UCSD-AML1 (cell line): ENCODE measurements at regions not wholly inside any gene's neighbourhood (a gene's known extent, or its start where the extent isn't known, plus 50 kb on each side); places are given as distances from the start of the nearest gene placed in this dataset.
"Not testable (repeated sequence)": the region's sequence is repeated elsewhere in the genome, so short reads cannot be mapped to it uniquely, and the experiment has no call there.

ENCODE experiments used
- DNase-seq: peaks from one replicate; lab custom pipeline; 2025; ENCODE audit not compliant: unreplicated experiment; lab: John Stamatoyannopoulos, UW

DNA sequence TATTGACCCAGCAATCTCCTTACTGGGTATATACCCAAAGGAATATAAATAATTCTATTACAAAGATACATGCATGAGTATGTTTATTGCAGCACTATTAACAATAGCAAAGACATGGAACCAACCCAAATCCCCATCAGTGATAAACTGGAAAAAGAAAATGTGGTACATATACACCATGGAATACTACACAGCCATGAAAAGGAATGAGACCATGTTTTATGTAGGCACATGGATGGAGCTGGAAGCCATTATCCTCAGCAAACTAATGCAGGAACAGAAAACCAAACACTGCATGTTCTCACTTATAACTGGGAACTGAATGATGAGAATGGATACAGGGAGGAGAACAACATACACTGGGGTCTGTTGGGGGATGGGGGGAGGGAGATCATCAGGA is 489.7 kb upstream of the KLF6 start:
- not testable (repeated sequence) for DNase-seq

DNA sequence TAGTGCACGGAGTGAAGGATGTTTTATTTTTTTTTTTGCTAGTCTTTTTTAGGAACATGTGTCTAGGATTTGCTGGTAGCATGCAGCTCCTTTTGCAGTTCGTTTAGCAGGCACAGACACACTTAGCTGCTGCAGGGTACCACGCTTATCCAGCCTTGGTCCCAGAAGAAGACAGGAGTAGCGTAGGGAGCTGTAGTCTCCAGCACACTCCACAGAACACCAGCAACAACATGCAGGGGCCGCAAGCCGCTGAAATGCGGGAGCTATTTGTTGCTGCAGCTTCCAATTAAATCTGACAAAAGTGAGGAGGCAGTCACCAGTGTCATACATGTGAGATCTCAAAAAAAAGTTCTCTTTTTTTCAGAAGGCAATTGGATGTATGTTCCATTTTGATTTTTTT is 486.2 kb upstream of the KLF6 start:
- no peak for DNase-seq

DNA sequence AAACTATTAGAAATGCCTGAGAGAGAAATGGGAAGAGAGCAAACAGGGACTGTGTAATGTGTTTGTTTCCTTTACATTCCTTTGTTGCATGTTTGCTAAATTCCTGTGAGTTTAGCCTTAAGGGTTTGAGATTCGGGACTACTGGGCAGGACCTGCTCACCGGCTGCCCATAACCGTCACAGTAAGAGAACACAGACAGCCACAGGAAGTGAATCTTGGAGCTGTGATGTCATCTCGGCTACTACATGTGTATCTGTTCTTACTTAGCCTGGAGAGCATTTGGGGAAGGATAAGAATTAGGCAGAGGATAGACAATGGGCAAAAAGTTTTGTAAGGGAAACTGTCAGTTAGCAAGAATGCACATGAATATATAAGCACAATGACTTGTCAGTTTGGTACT is 485.1 kb upstream of the KLF6 start:
- no peak for DNase-seq

DNA sequence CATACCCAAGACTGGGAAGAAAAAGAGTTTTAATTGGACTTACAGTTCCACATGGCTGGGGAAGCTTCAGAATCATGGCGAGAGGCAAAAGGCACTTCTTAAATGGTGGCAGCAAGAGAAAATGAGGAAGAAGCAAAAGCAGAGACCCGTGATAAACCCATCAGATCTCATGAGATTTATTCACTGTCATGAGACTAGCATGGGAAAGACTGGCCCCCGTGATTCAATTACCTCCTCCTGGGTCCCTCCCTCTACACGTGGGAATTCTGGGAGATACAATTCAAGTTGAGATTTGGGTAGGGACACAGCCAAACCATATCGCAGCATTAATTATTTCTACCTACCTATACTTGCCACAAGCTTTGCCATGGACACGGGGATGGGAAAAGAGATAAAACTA is 483.5 kb upstream of the KLF6 start:
- not testable (repeated sequence) for DNase-seq

DNA sequence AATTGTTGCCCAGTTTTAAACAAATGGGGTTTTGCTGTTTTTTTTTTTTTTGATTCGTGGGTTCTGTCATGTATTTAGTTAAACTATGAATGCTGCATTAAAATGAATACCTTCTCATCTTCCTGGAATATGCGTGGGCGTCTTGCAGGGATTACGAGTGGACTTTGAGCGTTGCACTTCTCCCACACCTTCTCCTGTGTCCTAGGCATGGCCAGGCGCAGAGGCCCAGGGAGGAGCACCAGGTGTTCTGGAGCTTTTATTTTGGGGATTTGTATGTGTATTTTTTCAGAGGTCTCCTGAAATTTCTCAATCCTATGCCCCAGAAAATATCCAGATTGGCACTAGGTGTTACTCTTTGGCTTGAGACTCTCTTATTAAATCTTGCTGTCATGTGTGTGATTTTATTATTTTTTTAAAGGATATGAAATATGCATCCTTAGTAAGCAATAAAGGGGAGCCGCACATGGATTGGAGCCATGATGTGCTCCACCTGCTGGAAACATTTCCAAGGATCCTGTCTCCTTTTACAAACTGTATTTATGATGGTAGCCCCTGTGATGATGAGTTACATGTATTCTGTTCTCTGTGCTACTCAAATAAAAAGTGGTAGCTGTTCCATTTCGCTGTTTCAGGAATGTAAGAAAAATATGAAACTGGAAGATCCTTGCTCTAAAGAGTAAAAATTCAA is 482.2 kb upstream of the KLF6 start:
- DNase-seq = no peak

DNA sequence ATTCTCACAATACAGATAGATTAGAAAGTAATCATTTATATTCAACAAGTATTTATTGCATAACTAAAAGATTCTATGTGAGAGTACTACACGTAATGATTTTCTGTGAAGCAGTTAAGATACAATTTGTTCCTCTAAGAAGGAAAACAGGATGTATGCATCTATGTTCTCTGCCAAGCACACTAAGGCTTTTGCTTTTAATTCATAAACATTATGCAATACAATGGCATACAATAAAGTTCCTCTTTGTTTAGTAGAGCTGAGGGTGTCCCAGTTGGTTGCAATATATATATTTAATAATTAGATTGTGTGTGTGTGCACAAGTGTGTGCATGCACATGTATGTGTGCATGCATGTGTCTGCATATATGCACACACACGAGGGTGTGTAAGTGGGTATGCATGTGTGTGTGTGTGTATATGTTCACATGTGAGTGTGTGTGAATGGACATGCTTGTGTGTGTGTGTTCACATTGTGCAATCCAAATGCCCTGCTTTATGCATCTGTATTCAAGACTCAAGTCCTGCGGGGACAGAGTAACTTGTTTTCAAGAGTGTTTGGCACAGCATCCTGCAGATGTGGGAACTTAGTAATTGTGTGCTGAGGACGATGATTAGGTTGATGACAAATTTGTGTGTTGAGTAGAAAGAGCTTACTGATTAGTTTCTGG is 481.5 kb upstream of the KLF6 start:
- DNase-seq = no peak

DNA sequence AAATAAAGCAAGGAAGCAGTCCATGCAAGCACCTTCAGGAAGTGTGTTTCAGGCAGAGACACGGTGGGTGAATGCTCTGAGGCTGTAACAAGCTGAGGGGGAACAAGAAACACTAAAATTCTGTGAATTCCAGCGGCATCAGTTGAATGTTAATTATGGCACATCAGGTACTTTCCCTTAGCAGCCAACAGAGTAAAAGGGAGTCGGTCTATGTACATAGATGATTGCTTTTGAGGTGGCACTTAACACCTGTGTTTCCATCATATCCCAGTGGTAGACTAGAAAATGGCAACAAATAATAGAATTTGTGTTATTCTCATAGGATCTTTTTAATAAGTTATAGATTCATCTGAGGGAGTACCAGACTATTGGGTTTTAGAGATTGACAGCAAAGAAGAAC is 481.0 kb upstream of the KLF6 start:
- no peak for DNase-seq

DNA sequence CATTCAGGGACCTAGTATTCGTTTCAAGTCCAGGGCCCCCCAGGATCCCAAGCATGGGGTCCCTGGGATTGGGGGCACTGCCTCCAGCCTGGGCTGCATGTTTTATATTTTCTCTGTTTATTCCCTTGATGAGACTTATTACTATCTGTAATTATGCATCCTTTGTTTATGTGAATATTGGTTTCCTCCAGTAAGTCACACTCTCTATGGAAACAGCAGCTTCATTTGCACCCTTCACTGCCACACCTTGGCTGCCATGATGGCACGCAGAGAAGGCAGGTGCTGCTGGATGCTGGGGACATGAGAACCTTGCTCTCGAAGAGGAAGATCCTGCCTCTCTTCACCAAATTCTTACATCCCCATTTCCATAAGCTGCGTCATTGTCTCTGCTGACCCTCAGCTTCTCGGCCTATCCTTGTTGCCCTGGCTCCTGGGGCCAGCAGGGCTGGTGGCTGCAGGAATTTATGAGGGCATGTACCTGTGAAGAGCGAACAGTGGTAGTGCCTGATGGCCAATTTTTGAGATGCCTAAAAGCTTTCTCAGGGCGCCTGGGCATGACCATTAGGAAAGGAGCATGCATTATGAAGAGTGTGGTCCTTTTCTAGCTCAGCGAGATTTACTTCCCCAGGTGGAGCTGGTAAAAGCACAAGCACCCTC is 479.3 kb upstream of the KLF6 start:
- DNase-seq = no peak

DNA sequence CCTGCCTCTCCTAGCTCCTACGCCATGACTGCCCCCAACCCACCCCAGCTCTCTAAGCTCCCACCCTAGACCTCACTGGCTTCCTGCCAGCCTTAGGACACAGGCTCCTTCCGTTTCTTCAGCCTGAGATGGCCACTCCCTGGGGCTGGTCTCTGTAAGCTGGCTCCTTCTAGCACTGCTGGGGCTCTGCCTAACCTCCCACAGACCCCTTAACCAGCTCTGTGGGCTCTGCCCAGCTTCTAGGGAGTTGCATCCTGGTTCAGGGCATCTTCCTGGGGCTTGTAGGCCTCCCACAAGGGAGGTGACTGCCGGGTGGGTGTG is 478.6 kb upstream of the KLF6 start:
- no peak for DNase-seq

DNA sequence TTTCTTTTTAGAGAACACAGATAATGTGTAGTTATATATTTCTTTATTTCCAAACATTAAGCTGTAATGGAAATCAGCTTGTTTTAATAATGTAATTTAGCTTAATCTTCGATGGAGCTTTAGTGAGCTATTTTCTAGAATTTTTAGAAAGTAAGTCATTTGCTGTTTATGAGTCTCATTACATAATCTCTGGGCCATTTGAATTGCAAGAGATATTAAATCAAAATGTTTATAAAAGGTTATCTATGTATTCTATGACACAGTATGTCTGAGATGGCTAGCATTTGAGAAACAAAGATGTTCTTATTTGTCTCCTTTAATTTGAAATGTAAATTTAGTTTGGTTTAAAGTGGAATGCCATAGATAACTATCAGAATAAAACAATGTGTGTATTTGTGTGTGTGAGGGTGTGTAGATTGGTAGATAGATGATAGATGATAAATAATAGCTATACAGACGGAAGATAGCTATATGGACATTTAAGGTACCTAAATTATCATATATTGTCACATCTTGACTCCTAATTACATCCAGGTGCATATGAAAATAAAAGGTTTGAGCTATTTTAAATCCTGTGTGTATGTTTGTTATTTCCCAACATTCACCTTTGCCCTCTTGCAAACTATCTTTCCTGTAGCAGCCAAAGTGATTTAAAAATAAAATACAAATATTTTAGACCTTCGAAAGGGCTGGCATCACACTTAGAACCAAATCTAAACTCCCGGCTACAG is 478.0 kb upstream of the KLF6 start:
- no peak for DNase-seq

DNA sequence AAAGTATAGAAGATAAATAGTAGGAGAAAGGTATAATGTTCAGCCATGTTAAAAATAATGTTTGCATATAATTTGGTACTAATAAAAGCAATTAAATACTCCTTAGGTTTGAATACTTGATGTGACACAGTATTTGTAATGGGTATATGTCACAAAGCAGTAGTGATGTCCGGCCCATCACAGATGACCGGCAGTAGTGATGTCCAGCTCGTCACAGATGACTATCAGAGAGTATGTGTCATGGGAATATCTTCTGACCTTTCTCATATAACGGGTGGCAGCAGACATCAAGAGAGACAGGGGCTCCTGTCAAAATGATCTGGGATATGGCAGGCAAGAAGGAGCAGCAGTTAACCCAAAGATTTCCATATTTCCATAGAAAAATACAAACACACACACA is 477.4 kb upstream of the KLF6 start:
- DNase-seq = no peak

DNA sequence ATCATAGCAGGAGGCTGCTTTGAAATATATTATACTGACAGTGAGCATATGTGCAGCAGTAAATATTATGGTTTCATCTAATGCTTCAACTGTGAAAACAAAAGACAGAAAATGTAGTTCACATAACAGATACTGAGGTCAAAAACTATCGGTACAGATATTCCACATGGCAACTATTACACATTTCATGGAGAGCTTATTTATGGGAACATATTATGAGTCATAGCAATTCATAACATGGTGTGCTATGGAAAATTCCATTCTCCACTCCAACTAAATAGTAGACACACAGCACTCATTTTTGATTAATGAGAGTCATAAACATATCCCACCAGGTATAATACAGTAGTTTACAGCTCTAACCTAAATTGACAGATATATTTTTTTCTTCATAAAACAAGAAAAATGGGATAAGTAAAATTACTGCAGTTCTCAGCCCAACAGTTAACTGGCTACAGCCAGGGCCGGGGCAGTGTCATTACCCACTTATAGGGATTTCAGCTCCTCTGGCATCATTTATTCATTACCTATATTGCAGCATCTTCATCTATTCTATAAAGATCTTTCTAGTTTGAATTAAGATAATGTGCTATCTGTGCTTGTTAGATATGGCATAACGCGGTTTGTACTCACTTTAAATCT is 475.6 kb upstream of the KLF6 start:
- no peak for DNase-seq

DNA sequence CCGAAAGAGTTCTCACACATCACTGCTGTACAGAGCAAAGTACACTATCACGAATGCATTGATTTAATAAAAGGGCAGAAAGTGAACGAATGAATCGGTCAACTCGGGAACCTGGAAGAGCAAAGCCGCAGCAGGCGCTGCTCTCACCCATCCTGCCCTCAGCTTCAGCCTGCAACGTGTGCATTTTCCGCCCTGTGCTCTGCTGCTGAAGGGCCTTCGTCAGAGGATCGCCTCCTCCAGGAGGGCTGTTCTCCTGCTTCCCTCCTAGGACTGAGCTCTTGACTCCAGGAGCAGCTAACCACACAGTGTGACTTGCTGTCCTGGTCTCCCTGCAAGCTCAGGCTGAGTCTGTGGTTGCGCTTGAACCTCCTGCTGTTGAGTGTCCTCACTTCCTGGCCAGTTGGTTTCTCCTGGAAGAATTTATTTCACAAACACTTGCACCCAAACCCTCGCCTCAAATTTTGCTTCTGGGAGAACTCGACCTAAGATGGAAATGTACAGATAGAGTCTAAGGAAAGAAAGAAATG is 473.0 kb upstream of the KLF6 start:
- DNase-seq = no peak

DNA sequence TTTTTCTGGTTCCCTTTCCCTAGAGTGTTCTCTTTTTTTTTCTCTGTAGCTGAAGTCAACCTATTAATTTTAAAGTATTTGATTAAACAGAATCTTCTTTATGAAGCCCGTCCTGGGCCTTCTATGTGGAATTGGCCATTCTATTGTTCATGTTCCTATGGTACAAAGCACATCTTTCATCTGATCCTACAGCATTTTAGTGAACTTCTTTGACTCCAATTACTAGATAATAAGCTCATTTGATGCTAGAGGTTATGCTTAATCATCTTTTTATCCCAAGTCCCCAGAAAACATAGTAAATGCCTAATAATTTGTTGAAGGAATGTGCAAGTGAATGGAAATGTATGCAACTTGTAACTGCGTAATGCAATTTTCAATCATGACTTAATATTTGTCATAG is 472.0 kb upstream of the KLF6 start:
- DNase-seq = no peak

DNA sequence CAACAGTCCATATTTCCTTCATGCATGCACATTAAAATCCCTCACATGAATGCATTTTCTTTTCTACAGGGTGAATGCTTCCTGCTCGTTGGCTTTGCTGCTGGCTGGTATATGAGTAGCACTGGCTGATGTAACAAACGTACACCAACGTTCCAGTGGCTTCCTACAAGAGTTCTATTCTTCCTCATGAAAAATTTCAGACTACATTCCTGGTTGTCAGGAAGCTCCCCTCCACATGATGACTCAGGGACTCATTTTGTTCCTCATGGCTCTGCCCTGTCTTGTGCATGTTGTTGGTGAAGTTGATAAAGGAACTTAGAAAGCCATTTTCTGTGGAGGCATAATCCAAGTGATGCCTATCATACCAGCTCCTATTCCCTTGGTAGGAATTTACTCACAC is 470.7 kb upstream of the KLF6 start:
- DNase-seq = no peak

DNA sequence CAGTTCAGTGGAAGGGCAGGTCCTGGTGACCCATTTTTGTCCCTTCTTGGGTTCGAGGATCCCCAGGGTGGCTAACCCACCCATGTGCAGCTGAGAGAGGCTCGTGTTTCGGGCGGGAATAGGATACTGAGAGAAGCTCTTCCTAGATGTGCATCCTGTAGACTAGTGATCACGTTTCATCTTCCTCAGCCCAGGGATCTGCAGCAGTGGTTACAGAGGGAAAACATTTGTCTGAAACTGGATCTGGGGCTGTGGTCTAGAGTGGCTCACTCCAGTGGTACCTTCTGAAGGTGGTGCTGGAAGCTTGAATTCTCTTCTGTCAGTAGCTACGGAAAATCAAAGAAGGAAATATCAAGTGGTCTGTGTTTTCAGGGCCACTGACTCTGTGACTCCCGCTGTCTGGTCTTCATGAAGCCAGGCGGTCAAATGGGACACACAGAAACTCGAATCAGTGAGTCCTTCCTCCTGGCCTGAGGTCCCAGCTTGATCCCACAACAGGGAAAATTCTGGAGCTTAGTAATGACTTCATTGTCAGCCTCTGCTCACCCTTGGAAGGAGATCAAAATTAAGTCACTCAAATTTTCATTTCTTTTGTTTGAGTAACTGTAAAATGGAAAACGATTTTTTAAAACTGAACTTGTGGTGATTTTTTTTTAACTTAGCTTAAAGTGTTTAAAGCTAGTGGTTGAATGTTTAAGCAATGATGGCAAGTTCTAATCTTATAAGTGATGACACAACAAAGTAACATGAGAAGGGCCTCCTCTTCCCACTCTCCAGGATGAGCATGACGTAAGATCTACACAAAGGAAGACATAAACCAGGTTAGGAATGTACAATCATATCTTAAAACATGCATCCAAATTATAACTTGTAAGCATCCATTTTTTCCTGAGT is 469.3 kb upstream of the KLF6 start:
- DNase-seq = no peak

DNA sequence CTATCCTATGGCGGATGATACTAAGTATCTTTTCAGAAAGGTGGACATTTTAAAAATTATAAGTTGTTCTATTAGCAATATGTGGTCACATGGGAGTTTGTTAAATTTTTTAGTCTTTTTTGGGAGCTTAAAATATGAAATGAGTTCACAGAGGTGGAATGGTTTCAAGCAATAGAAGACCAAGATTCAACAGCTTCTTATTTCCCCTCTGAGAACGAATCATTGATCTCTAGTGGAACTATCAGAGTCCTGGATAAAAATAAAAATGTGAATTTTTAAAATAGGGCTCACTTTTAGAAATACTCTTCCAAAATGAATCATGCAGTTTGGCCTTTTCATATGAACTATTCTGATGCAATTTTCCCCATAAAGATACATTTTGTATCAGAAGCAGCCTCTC is 467.7 kb upstream of the KLF6 start:
- no peak for DNase-seq

DNA sequence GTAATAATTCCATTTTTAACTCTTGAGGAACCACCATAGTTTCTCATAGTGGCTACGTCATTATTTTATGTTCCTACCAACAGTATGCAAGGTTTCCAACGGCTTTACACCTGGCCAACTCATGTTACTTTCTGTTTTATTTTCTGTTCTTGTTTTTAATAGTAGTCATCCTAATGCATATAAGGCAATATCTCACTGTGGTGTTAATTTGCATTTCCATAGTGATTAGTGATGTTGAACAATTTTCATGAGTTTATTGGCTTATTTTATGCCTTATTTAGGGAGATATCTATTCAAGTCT is 465.5 kb upstream of the KLF6 start:
- no peak for DNase-seq

DNA sequence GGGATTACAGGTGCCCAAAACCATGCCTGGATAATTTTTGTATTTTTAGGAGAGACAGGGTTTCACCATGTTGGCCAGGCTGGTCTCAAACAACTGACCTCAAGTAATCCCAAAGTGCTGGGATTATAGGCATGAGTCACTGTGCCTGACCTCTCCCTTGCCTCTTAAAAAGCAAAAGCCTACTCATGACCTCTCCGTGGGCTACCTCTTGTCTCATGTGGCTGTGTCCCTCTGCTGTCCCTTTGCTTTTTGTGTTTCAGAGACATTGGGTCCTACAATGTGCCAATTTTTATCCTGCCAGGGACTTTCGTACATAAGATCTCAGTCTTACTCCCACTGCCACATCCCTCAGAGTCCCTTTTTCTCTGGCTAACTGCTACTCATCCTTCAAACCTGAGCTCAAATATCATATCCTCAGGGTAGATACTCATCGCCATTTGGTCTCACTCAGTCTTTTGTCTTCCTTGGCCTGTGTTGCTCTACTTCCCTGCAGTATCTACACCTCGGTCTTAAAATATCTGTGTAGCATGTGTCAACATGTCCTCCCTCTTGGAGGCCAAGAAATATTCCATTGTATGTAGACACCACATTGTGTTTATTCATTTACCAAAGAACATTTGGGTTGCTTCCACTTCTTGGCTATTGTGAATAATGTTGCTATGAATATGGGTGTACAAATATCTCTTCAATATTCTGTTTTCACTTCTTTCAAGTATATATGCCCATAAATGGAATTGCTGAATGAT is 465.0 kb upstream of the KLF6 start:
- DNase-seq = no peak

DNA sequence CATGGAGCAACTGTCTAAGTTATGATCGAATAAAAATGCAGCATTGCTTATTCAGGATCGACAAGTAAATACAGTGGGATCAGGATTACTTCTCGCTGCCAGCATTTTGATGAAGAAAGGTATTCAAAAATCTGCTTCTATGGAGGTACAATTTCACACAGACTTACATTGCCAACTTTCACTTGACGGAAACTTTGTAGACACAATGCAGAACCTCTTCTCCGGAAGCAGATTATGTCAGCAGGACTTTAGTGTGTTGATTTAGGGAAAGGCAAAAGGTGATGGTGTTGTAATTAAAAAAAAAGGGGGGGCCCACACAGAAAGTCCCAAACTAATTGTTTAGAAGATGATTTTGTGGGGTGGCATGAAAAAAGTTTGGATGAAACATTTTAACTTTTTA is 462.4 kb upstream of the KLF6 start:
- DNase-seq = no peak
